ENCODE measurements at regions not wholly inside any gene's neighbourhood (a gene's known extent, or its start where the extent isn't known, plus 50 kb on each side); places are given as distances from the start of the nearest gene placed in this dataset.
"Not testable (repeated sequence)": the region's sequence is repeated elsewhere in the genome, so short reads cannot be mapped to it uniquely, and the experiment has no call there.

DNA sequence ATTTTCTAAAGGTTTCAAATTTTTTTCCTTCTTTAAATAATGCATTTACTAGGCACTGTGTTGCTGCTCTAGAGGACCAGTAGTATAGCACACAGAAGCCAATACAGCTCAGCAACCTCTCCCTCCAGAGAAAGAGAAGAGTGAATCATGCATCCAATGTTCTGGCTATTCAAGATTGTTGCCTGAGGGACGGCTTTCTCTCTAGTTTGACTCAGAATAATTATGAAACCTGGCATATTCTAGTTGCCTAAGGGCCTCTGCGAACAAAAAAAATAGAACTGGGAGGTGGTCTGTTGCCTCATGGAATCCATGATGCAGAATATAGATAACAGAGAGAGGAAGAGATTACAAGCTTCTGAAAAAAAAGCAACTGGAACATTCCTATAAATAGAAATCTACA, 1233.3 kb upstream of the PABPC4L start:
- no peak for DNase-seq

DNA sequence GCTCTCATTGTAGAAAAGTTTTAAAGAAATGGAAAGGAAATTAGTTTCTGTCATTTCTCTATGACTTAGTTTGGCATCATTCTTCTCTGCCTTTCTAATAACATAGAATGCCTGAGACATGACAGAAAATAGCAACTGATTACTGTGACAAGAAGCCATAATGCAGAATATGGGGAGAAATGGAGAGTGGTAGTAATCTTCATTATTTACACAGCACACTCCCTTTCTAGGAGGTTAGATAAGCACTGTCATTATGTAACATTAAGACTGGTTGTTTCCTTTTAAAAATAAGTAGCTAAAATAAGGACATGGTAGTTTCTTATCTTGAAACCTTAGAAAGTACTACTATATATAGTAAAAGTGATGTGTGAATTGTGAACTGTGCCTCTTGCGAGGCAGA, 1227.9 kb upstream of the PABPC4L start:
- DNase-seq = no peak

DNA sequence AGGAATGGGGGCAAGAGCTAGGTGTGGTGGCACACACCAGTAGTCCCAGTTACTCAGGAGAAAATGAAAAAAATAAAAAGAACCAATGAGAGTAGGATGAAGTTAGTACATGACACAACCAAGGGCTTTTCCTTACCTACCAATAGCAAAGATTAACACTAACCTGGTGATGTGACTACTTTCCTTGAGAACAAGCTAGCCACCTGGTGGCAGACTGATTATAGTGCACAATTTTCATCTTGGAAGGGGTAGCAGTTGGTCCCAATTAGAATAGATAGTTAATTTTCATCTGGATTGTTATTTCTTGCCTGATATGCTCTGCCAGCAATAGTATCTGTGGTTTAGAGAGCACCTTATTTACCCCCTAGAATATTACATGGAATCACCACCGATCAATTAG, 1216.8 kb upstream of the PABPC4L start:
- DNase-seq = no peak

DNA sequence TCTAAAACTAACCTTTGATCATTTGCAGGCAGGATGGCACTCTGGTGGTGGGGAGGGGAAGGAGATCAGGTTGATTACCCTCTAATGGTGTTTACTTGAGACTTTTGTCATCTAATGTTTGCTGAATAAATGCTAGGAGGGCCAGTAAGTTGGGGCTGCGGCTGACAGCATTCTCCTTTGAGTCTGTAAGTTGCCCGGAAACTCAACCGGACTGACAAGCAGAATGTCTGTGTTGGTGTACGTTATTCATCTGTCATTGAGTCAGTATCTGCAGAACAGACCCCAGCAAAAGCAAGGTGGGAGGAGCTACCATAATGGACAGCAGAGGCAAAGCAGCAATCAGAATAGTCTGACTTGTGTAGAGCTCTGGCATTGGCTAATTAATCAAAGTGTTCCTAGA, 1210.6 kb upstream of the PABPC4L start:
- DNase-seq = no peak

GRCh38 chr4:135411251-135411650, 1209.7 kb upstream of the PABPC4L start:
- DNase-seq = no peak

- DNase-seq = not testable (repeated sequence)
Observed at GRCh38 chr4:135409261-135409660, 1207.7 kb upstream of the PABPC4L start.

- DNase-seq = no peak
Observed at GRCh38 chr4:135408109-135408508, 1206.5 kb upstream of the PABPC4L start.

GRCh38 chr4:135406597-135406996, 1205.0 kb upstream of the PABPC4L start:
- not testable (repeated sequence) for DNase-seq

GRCh38 chr4:135385830-135386581, 1184.4 kb upstream of the PABPC4L start:
- no peak for DNase-seq

GRCh38 chr4:135383356-135384288, 1182.0 kb upstream of the PABPC4L start:
- no peak for DNase-seq

GRCh38 chr4:135382280-135382959, 1180.8 kb upstream of the PABPC4L start:
- DNase-seq = no peak

DNA sequence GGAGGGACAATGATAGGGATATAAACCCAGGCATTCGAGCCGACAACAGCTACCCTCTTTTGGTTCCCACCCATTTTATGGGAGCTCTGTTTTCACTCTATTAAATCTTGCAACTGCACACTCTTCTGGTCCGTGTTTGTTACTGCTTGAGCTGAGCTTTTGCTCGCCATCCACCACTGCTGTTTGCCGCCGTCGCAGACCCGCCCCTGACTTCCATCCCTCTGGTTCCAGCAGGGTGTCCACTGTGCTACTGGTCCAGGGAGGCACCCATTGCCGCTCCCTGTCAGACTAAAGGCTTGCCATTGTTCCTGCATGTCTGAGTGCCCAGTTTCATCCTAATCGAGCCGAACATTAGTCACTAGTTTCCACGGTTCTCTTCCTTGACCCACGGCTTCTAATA, 1170.5 kb upstream of the PABPC4L start:
- no peak for DNase-seq

DNA sequence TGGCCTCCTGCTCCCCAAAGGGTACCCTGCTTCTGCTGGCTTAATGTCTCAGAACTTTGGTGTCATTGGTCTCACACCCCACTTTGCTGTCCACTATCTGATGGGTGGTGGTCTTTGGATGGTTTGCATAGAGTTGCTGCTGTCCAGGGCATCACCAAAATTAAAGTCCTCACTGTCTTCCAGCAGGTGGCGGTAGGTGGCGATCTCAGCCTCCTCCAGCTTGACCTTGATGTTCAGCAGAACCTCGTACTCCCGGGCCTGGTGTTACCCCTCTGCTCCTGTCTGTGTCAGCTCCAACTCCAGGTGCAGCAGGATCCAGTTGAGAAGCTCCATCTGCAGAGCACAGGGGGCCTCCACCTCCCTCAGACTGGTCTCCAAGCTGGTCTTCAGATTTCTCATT, 1169.5 kb upstream of the PABPC4L start:
- DNase-seq = no peak

DNA sequence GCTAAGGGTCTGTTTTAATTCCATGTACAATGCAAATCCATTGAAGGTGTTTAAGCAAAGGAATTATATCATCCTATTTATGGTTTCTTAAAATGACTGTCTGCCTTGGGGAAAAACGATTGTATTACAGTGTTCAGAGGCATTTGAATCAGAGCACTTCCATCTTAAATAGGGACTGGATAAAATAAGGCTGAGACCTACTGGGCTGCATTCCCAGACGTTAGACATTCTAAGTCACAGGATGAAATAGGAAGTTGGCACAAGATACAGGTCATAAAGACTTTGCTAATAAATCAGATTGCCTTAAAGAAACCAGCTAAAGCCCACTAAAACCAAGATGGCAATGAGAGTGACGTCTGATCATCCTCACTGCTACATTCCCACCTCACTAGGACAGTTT, 1167.2 kb upstream of the PABPC4L start:
- no peak for DNase-seq

DNA sequence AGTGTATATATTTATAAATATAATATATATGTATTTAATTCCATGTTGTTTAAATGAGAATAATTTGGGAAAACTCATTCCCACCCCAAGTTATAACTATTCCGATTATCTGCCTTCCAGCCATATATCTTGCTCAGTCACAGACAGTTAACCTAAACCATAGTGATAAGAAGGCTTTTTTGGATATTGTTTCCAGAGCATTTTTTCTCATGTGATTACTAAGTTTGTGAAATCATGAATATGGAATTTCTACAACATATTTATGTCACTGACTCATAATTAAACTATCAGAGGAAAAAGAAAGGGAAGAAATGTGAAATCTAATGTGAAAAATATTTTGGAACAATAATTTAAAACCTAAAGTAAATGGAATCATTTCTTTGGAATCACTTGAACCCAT, 1163.5 kb upstream of the PABPC4L start:
- no peak for DNase-seq

- no peak for DNase-seq
Observed at GRCh38 chr4:135359128-135359527, 1157.5 kb upstream of the PABPC4L start.

- DNase-seq = peak; percentile 75
Observed at GRCh38 chr4:135357091-135357490, 1155.5 kb upstream of the PABPC4L start.

DNA sequence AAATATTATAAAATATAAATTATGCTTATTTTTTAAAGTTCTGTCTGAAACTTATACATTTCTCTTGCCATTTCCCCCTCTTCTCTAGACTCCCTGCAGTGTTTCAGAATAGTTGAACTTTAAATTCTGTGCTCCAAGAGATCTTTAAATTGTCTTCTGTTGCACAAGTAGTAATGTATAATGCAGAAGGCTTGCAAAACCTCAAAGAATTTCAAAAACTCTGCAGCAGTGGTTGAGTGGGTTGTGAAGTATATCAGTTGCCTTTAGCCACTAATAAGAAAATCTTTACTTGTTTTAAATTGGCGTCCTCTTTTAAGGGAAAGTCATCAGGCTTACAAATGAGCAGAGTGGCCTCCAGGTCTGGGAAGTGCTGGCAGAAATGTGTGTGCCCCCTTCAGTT, 1153.3 kb upstream of the PABPC4L start:
- DNase-seq = no peak

- no peak for DNase-seq
Observed at GRCh38 chr4:135353008-135353407, 1151.4 kb upstream of the PABPC4L start.

DNA sequence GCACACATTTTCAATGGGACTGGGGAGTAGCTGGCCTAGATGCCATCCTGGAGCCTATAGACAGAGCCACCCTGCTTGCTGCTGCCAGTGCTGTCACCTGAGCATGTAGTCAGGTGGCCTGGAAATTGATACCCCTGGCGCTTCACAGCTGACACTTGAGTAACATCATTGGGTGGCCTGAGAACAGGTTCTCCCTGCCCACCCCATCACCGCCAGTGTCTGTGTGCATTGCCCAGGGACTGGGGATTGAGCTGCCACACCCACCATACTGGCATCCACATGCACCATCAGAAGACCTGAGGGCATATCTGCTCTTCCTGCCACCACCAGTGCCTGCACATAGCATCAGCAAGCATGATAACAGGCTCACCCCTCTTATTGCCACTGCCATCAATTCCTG, 1142.9 kb upstream of the PABPC4L start:
- no peak for DNase-seq

DNA sequence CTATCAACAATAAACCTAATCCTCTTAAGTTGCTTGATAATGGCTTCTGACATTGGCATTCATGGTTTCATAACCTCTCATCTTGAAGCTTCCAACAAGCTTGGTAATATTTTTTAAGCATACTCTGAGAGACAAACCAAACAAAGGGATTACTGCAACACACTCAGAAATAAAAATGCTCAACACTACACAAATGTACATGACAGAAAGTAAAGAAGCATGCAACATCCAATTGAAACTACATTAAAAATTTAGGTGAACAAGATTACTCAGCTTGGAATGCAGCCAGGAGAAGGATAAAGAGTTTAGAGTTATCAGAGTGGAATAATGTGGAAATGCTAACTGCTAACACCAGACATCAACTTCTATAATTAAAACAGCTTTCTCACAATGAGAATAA, 1136.6 kb upstream of the PABPC4L start:
- DNase-seq = peak; percentile 2

- DNase-seq = no peak
Observed at GRCh38 chr4:135325264-135325663, 1123.7 kb upstream of the PABPC4L start.

DNA sequence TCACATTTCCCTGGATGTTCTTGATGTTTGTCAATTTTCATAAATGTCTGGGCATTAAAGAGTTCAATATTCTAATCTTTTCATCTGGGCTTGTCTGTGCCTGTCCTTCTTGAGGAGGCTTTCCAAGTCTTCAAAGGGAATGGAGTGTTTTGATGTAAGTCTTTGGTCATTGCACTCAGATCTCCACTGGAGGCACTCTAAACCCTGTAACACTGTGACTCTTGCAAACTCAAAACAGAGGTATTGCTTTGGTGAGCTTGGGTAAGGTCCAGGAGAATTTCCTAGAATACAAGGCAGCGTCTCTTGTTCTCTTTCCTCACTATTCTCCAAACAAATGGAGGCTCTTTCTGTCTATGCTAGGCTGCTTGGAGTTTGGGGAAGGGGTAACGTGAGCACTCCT, 1118.1 kb upstream of the PABPC4L start:
- no peak for DNase-seq
